Esophagus squamous epithelium (tissue), 5 donors: ENCODE measurements at regions not wholly inside any gene's neighbourhood (a gene's known extent, or its start where the extent isn't known, plus 50 kb on each side); places are given as distances from the start of the nearest gene placed in this dataset.

Experiments used
- DNase-seq: peaks from one replicate; lab custom pipeline; 2025; lab: John Stamatoyannopoulos, UW
- H3K27ac ChIP-seq, 4 donors: fragments of 200-600 bp; sonication (generic); one replicate each; pipeline ENCODE4 v1.5.1; 2016 to 2019; ENCODE audit warnings: mild to moderate bottlenecking in 1 of 4
- H3K27me3 ChIP-seq, 4 donors: fragments of 200-600 bp; sonication (generic); 1 replicate in 3 of 4; 2 replicates in 1 of 4; pipeline versions ENCODE4 v1.5.1 to v1.6.0; 2017 to 2021; ENCODE audit warnings: antibody characterized with exemption in 1 of 4
- H3K36me3 ChIP-seq, 3 donors: fragments of 200-600 bp; sonication (generic); one replicate each; pipeline ENCODE4 v1.5.1; 2016 to 2019
- H3K4me1 ChIP-seq, 3 donors: fragments of 200-600 bp; sonication (generic); one replicate each; pipeline ENCODE4 v1.5.1; 2017 to 2019
- H3K4me3 ChIP-seq, 4 donors: fragments of 200-600 bp; sonication (generic); 1 replicate in 3 of 4; 2 replicates in 1 of 4; pipeline ENCODE4 v1.5.1; 2016 to 2019; ENCODE audit warnings: mild to moderate bottlenecking in 2 of 4, moderate library complexity in 1 of 4
- H3K9me3 ChIP-seq, 3 donors: fragments of 200-600 bp; sonication (generic); one replicate each; pipeline ENCODE4 v1.5.1; 2016 to 2019
- CTCF ChIP-seq, 6 experiments: fragments of 450-650 bp in 4 of 6; fragments of 200-600 bp in 2 of 6; sonication (generic) in 2 of 6; IDR thresholded peaks; one replicate each; pipeline ENCODE4 v1.5.1; 2016 to 2019; ENCODE audit warnings: antibody characterized with exemption in 6 of 6, mild to moderate bottlenecking in 4 of 6, moderate library complexity in 4 of 6
- POLR2A ChIP-seq, 4 donors: fragments of 450-650 bp; IDR thresholded peaks; one replicate each; pipeline ENCODE4 v1.6.1; 2017; ENCODE audit warnings: antibody characterized with exemption in 4 of 4, mild to moderate bottlenecking in 4 of 4, moderate library complexity in 3 of 4
- WGBS, 2 donors: methylation state at CpG; one replicate each; pipeline ENCODE4 v1.1.5; 2018; 5-methylcytosine and 5-hydroxymethylcytosine counted together
- intact Hi-C: fragments of 100-400 bp; cut with DNase I; formaldehyde crosslinking; loops from one replicate; pipeline ENCODE4 v1.15.0; 2022
- donor health status: DM: yes; HTN: yes; CAD: no.

GRCh38 chr5:166562246-166562645, 1729.2 kb upstream of the WWC1 start:
- Histone ChIP-seq H3K27me3 (no peaks in the 10 kb centered on the region), H3K9me3 (no peaks in the 10 kb centered on the region), H3K27ac (no peak overlapping the region), H3K36me3 (no peaks in the 10 kb centered on the region), H3K4me1 (no peaks in the 10 kb centered on the region), H3K4me3 (no peak overlapping the region)
- no peak for DNase-seq
- TF ChIP-seq POLR2A (IDR thresholded peaks at IDR 0.05) (no peak), CTCF (IDR thresholded peaks at IDR 0.05) (no peak)
- intact Hi-C loops = no loop called here
- WGBS, 2 donors = 0 to 14% methylated on average over 1 of the region's 1 CpG

DNA sequence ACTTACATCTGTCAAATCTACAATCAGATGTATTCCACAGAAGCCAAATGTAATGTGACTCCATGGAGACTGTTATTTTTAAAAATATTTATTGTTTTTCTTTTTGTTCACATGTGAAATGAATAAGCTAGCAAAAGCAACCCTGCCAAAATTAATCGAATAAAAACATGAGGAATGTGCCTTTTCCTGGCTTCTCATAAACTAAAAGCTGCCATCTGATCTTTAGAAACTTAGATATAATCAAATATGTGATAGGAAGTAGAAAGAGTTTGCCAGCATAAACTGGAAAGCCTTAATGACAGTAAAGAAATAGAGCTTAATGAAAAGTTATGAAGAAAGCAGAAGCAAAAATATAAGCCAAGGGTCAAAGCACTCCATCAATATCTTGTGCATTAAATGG, 1724.7 kb upstream of the WWC1 start:
- WGBS, 2 donors = 32 to 45% methylated on average over 1 of the region's 1 CpG
- no peaks in the 10 kb centered on the region for H3K9me3 ChIP-seq
- TF ChIP-seq POLR2A (IDR thresholded peaks at IDR 0.05) = no peak
- TF ChIP-seq CTCF (IDR thresholded peaks at IDR 0.05) = no peak
- H3K4me1 ChIP-seq = no peaks in the 10 kb centered on the region
- no peak overlapping the region for H3K27ac ChIP-seq
- H3K36me3 ChIP-seq = no peaks in the 10 kb centered on the region
- H3K4me3 ChIP-seq = no peak overlapping the region
- intact Hi-C loops = no loop called here
- DNase-seq = no peak
- no peaks in the 10 kb centered on the region for H3K27me3 ChIP-seq

DNA sequence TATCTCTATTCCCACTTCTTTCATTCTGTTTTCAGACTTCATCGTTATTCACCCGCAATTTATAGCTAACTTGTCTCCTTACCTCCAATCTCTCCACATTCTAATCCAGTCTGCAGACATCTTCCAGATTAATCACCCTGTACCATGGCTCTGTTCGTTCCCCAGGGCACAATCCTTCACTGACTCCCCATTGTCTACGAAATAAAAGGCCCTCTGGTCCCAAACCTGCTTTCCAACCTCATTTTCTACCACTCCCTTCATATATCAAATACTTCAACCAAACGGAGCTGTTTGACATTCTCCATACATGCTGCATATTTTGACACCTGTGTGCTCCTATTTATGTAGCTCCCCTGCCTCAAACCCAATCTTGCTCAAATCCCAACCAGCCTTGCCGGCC, 1720.6 kb upstream of the WWC1 start:
- H3K36me3 ChIP-seq = no peaks in the 10 kb centered on the region
- H3K27me3 ChIP-seq = no peaks in the 10 kb centered on the region
- TF ChIP-seq POLR2A (IDR thresholded peaks at IDR 0.05) = no peak
- no peak for TF ChIP-seq CTCF (IDR thresholded peaks at IDR 0.05)
- intact Hi-C loops = no loop called here
- no peaks in the 10 kb centered on the region for H3K4me1 ChIP-seq
- H3K4me3 ChIP-seq = no peak overlapping the region
- WGBS, 2 donors = 34 to 41% methylated on average over 6 of the region's 6 CpGs
- no peak for DNase-seq
- H3K27ac ChIP-seq = no peak overlapping the region
- no peaks in the 10 kb centered on the region for H3K9me3 ChIP-seq

DNA sequence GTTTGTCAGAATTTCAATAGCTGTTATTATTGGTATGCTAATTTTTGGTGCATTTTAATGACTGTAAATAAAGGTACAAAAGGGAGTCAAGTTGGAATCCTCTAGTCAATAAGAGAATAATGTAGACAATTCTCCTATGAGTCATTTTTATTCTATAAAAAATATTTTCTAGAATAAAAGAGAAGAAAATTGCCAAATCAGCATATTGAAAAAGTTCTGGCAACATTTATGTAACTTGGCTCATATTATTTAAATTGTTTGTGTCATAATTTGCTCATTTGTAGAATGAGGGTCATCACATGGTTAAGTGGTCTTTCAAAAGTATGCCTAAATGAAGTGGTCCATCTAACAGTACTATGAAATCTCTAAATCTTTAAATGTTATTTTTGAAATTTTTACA, 1719.8 kb upstream of the WWC1 start:
- no peak overlapping the region for H3K27ac ChIP-seq
- H3K4me3 ChIP-seq = no peak overlapping the region
- H3K9me3 ChIP-seq = no peaks in the 10 kb centered on the region
- no peak for DNase-seq
- H3K36me3 ChIP-seq = no peaks in the 10 kb centered on the region
- no peak for TF ChIP-seq CTCF (IDR thresholded peaks at IDR 0.05)
- no peak for TF ChIP-seq POLR2A (IDR thresholded peaks at IDR 0.05)
- H3K4me1 ChIP-seq = no peaks in the 10 kb centered on the region
- H3K27me3 ChIP-seq = no peaks in the 10 kb centered on the region
- intact Hi-C loops = no loop called here

GRCh38 chr5:166576323-166576722, 1715.1 kb upstream of the WWC1 start:
- no peaks in the 10 kb centered on the region for H3K9me3 ChIP-seq
- 79 to 80% methylated on average over 3 of the region's 3 CpGs for WGBS, 2 donors
- H3K4me3 ChIP-seq = no peak overlapping the region
- H3K4me1 ChIP-seq = no peaks in the 10 kb centered on the region
- H3K27me3 ChIP-seq = no peaks in the 10 kb centered on the region
- no peak for TF ChIP-seq POLR2A (IDR thresholded peaks at IDR 0.05)
- no peak for TF ChIP-seq CTCF (IDR thresholded peaks at IDR 0.05)
- intact Hi-C loops = no loop called here
- no peak overlapping the region for H3K27ac ChIP-seq
- DNase-seq = no peak
- no peaks in the 10 kb centered on the region for H3K36me3 ChIP-seq
